HCEC 1CT (cell line): ENCODE measurements at regions not wholly inside any gene's neighbourhood (a gene's known extent, or its start where the extent isn't known, plus 50 kb on each side); places are given as distances from the start of the nearest gene placed in this dataset.

ENCODE experiments used
- DNase-seq: peaks from one replicate; pipeline ENCODE4 v3.0.0-alpha.2; 2017

GRCh38 chr2:45273412-45274249 is 264.4 kb upstream of the SIX2 start:
- DNase-seq, result no peak

DNA sequence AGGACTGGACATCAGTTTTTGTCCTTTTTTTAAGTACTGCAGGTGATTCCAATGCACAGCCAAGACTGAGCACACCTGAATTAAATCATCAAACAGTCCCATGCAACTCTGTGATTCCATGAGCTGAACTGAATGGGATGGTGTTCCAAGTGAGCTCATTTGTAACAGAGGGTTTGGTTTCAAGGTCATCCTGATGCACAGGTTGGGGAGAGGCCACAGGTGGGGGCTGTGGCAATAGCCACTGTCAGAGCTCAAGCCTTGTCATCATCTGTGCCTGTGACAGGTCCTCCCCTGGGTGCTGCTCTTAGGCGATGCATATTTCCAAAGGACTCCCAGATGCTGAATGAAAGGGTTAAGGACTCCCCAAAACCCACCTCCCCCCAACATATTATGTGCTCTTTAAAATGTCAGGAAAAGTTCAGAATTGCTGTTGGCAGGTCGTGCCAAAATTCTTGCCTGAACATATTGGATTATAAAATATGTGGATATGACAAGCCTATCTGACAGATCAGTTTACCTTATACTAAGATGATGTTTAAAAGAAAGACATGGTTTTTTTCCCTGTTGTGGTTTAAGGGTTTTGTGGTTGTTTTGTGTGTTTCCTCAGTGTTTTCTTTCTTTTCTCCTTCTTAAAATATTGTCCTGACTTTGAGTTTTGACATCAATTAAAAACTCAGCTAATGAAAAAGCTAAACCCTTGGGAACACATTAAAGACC is 263.5 kb upstream of the SIX2 start:
- DNase-seq, result no peak

- no peak for DNase-seq
These were observed 260.0 kb upstream of the SIX2 start for GRCh38 chr2:45269149-45269793.

- DNase-seq, result no peak
These were observed 259.4 kb upstream of the SIX2 start for GRCh38 chr2:45268631-45269030.

GRCh38 chr2:45267062-45267792 is 258.0 kb upstream of the SIX2 start:
- DNase-seq, result no peak

DNA sequence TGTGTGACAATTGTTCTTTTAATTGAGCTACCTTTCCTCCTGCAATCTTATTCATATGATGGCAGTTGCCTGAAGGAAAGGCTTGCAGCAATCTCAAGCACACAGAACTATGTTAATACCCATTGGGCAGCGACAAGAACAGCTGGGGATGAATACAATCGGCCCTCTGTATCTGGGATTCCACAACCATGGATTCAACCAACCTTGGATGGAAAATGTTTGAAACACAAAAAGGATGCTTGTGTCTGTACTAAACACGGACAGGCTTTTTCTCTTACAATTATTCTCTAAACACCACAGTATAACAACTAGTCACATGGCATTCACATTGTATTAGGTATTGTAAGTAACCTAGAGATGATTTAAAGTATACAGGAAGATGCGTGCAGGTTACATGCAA is 256.1 kb upstream of the SIX2 start:
- no peak for DNase-seq

DNA sequence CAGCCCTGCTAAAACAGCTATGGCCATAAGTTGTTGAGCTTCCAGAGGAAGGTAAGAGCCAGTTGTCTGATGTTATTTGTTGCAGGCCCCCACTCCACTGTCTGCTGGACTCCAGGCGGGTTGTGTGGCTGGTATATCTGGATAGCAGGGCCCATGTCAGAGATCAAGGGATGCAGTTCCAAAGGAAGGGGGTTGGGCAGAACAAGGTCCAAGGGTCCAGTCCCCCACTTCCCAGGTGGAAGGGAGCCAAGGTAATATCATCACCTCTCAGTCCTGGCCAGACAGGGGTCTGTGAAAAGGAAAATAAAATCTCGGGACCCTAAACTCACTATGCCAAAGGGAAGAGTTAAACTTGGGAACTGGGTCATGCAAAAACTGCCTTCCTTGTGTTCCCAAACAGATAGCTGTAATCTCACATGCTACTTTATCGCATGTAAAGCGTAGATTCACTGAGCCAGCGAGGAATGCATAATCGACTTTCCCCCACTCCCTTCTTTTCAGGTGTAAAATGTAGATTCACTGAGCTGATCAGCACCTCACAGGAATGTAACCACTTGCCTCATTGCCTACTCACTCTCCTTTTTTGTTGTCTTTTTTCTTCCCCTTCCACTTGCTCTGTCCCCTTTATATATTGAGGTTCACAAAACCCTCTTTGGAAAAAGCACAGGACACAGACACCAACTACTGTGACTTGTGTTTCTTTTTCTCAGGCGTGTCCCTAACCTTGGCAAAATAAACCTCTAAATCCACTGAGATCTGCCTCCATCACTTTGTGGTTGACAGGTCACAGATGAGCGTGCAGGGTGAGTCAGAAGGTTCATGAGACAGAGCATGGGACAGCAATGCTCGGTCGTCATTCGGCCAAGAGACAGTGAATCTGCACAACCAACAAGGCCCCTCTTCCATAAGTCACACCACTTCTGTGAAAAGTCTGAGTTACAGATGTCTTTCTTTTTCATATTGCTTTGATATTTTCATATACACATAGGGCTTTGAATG is 255.3 kb upstream of the SIX2 start:
- DNase-seq, result peak; percentile 35

DNA sequence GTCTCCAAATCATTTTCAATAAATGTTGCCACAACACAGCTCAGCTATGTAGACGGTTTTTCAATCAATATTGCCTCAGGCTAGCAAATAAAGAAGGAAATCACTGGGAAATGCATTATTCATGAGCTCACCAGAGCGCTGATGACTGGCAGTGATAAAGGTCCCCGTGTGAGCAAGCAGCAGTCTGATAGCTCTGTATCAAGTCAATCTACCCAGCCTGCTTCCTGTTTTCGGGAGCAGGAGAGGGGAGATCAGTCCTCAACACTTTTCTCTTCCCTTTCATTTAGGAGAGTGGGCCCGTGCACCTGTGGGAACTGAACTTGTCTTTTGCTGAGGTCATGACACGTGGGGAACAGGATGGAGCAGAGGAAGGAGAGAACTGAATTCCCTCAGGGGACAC is 253.9 kb upstream of the SIX2 start:
- no peak for DNase-seq

GRCh38 chr2:45261746-45262145 is 252.5 kb upstream of the SIX2 start:
- DNase-seq, result no peak

DNA sequence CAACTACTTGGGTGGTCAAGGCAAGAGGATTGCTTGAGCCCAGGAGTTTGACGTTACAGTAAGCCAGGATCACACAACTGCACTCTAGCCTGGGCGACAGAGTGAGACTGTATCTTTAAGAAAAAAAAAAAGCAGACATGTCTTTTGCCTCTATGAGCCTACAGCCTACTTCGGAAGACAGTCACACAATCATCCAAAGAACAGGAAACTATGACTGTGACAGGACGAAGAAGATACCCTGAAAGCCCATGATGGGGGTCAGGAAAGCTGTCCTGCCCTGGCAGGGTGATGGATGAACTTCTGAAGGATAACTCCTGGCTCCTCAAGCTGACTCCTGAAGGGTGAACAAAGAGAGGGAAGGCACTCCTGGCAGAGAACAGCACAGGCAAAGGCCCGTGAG is 251.7 kb upstream of the SIX2 start:
- no peak for DNase-seq

DNA sequence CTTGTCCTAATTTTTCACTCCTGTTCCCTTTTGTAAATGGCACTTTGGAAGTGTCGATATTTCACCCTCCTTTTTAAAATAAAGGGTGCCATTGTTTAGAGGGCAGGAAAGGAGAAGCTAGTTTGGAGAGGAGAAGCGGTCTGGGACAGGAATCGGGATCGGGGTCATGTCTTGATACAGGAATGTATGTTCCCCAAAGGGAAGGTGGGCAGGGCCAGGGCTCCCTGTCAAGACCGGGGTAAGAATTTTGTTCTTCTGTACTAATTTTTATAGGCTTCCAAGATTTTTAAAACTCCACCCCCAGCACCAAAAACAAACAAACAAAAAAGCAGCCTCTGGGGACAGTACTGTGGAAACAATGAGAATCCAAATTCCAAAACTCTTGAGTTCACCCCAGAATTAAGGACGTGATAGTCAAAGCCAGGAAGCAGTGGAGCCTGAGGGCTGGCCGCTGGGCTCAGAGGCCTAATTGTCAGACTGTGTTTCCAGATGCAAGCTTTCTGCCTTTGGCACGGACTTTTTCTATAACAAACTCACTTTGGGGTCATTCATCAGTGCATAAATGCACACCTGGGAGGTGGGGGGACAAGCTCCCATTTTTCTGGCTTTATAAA is 250.4 kb upstream of the SIX2 start:
- DNase-seq, result no peak

DNA sequence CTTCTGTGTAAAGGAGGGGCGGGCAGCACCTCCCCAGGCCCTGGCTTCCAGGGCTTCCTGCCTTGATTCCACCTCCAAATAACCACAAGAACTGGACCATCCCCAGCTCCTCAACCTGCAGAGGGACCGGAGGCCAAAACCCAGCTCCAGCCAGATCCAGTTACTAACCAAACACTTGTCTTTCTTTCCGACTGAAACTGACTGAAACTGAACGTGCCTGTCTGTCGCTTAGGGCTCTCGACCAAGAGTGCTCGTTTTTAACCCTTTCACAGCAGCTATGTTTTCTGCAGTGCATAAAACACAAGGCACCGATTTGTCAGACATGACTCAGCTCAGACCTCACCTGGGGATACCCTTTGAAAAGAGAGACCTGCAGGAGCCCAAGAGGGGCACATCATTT is 249.9 kb upstream of the SIX2 start:
- no peak for DNase-seq

- DNase-seq, result no peak
These were observed 249.1 kb upstream of the SIX2 start for GRCh38 chr2:45258311-45258710.

DNA sequence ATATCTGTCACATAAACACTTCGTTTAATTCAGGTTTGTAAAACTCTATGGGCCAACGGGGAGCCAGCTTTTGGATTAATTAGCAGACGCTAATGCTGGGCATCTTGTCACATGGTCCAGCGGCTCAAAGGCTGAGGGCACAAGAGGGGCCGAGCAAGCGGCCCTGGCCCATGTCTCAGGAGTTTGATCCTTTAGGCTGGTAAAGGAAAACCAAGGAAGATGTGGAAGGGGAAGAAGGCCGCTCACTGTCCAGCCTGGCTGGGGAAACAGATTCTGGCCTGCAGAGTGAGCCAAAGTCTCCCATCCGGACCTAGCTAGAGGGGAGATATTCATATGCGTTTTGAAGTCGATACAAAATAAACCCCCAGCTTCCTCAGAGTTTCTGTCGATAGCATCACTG is 248.6 kb upstream of the SIX2 start:
- no peak for DNase-seq

GRCh38 chr2:45256867-45257641 is 247.8 kb upstream of the SIX2 start:
- DNase-seq, result no peak

- DNase-seq, result no peak
These were observed 247.1 kb upstream of the SIX2 start for GRCh38 chr2:45256173-45256866.

- DNase-seq, result no peak
These were observed 246.3 kb upstream of the SIX2 start for GRCh38 chr2:45255563-45255962.

DNA sequence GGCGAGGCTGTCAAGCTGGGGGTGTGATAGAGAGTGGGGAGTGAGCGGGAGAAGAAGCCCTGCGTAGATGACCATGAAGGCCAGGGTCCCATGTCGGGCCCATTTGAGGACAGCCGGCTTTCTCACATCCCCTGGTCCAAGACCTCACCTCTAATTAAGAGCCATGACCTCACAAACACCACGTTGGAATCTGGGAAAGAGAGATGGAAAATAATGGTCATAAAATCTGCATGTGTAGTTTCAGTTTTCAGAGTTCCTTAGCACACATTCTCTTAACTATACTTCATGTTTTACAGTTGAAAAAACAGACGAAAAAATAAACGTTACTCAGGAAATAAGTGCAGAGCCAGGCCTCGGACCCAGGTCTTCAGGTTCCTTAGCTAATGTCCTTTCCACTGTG is 244.8 kb upstream of the SIX2 start:
- DNase-seq, result no peak

GRCh38 chr2:45253151-45253550 is 243.9 kb upstream of the SIX2 start:
- no peak for DNase-seq

- no peak for DNase-seq
These were observed 240.9 kb upstream of the SIX2 start for GRCh38 chr2:45250176-45250575.
